ENCODE measurements at regions not wholly inside any gene's neighbourhood (a gene's known extent, or its start where the extent isn't known, plus 50 kb on each side); places are given as distances from the start of the nearest gene placed in this dataset.
A peak's percentile ranks its signal among the peaks of the same experiment; 100 is the strongest.

GRCh38 chr3:109982201-109982600 lies 644.9 kb upstream of the DPPA4 start:
- Mint-ChIP-seq H3K9me3 (ENCODE audit: low read depth, unreplicated experiment) (no peaks in the 10 kb centered on the region), H3K4me3 (ENCODE audit: low read depth, unreplicated experiment) (no peak overlapping the region), H3K27me3 (ENCODE audit: unreplicated experiment) (no peaks in the 10 kb centered on the region), H3K4me1 (ENCODE audit: low read depth, unreplicated experiment) (no peaks in the 10 kb centered on the region), H3K27ac (ENCODE audit: unreplicated experiment) (no peak overlapping the region), H3K36me3 (ENCODE audit: insufficient read depth, unreplicated experiment) (no peaks in the 10 kb centered on the region)
- no peak for DNase-seq
- CTCF ChIA-PET = no interaction called here
- TF ChIP-seq CTCF (IDR thresholded peaks at IDR 0.05; ENCODE audit: unreplicated experiment) = no peak
- intact Hi-C loops (cut with micrococcal nuclease; ENCODE audit: unreplicated experiment) = no loop called here
- no TSS peak for BruUV-seq (replicated peaks)

GRCh38 chr3:109984976-109985375 lies 647.6 kb upstream of the DPPA4 start:
- CTCF ChIA-PET = no interaction called here
- intact Hi-C loops (cut with micrococcal nuclease; ENCODE audit: unreplicated experiment) = no loop called here
- Mint-ChIP-seq H3K4me3 (ENCODE audit: low read depth, unreplicated experiment) (no peak overlapping the region), H3K4me1 (ENCODE audit: low read depth, unreplicated experiment) (no peaks in the 10 kb centered on the region), H3K36me3 (ENCODE audit: insufficient read depth, unreplicated experiment) (no peaks in the 10 kb centered on the region), H3K9me3 (ENCODE audit: low read depth, unreplicated experiment) (no peaks in the 10 kb centered on the region), H3K27me3 (ENCODE audit: unreplicated experiment) (no peaks in the 10 kb centered on the region), H3K27ac (ENCODE audit: unreplicated experiment) (no peak overlapping the region)
- BruUV-seq (replicated peaks) = no TSS peak
- TF ChIP-seq CTCF (IDR thresholded peaks at IDR 0.05; ENCODE audit: unreplicated experiment) = no peak
- DNase-seq = no peak

GRCh38 chr3:109985943-109986555 lies 648.7 kb upstream of the DPPA4 start:
- intact Hi-C loops (cut with micrococcal nuclease; ENCODE audit: unreplicated experiment) = no loop called here
- no peak for DNase-seq
- Mint-ChIP-seq H3K36me3 (ENCODE audit: insufficient read depth, unreplicated experiment) (no peaks in the 10 kb centered on the region), H3K27ac (ENCODE audit: unreplicated experiment) (no peak overlapping the region), H3K4me3 (ENCODE audit: low read depth, unreplicated experiment) (no peak overlapping the region), H3K4me1 (ENCODE audit: low read depth, unreplicated experiment) (no peaks in the 10 kb centered on the region), H3K9me3 (ENCODE audit: low read depth, unreplicated experiment) (no peaks in the 10 kb centered on the region), H3K27me3 (ENCODE audit: unreplicated experiment) (no peaks in the 10 kb centered on the region)
- CTCF ChIA-PET = no interaction called here
- no peak for TF ChIP-seq CTCF (IDR thresholded peaks at IDR 0.05; ENCODE audit: unreplicated experiment)
- no TSS peak for BruUV-seq (replicated peaks)

GRCh38 chr3:109994853-109995252 lies 657.5 kb upstream of the DPPA4 start:
- CTCF ChIA-PET = no interaction called here
- intact Hi-C loops (cut with micrococcal nuclease; ENCODE audit: unreplicated experiment) = no loop called here

More at GRCh38 chr3:109994853-109995252, 657.5 kb upstream of the DPPA4 start:
- H3K4me1 Mint-ChIP-seq (ENCODE audit: low read depth, unreplicated experiment) = no peaks in the 10 kb centered on the region
- TF ChIP-seq CTCF (IDR thresholded peaks at IDR 0.05; ENCODE audit: unreplicated experiment) = no peak
- no TSS peak for BruUV-seq (replicated peaks)
- no peaks in the 10 kb centered on the region for H3K27me3 Mint-ChIP-seq (ENCODE audit: unreplicated experiment)
- peak; percentile 49 for DNase-seq
- H3K4me3 Mint-ChIP-seq (ENCODE audit: low read depth, unreplicated experiment) = no peak overlapping the region
- H3K27ac Mint-ChIP-seq (ENCODE audit: unreplicated experiment) = no peak overlapping the region
- peaks cover 5% of the 10 kb centered on the region for H3K9me3 Mint-ChIP-seq (ENCODE audit: low read depth, unreplicated experiment)
- H3K36me3 Mint-ChIP-seq (ENCODE audit: insufficient read depth, unreplicated experiment) = no peaks in the 10 kb centered on the region

Measured in Calu3 (cell line).